Calu3 (cell line): ENCODE measurements at regions not wholly inside any gene's neighbourhood (a gene's known extent, or its start where the extent isn't known, plus 50 kb on each side); places are given as distances from the start of the nearest gene placed in this dataset.

ENCODE experiments used
- BruUV-seq: library from RNA; stranded (reverse); fragments of 400-500 nt; replicated peaks from 2 replicates; lab custom pipeline; 2021; lab: Mats Ljungman, UMichigan
- CTCF ChIA-PET: fragments of 300-600 bp; sonication (Branson Sonifier 250); formaldehyde crosslinking; loops from one replicate; lab custom pipeline; 2022; ENCODE audit warnings: antibody characterized with exemption; lab: Charles Lee
- DNase-seq: peaks from one replicate; pipeline ENCODE4 v3.0.0; 2022
- H3K27ac Mint-ChIP-seq: one replicate; pipeline ENCODE4 v1.8.0; 2022; ENCODE audit warnings: mixed read lengths; ENCODE audit not compliant: unreplicated experiment
- H3K27me3 Mint-ChIP-seq: one replicate; pipeline ENCODE4 v1.8.0; 2022; ENCODE audit warnings: mixed read lengths; ENCODE audit not compliant: unreplicated experiment
- H3K36me3 Mint-ChIP-seq: one replicate; pipeline ENCODE4 v1.8.0; 2022; ENCODE audit warnings: mild to moderate bottlenecking, moderate library complexity, mixed read lengths; ENCODE audit not compliant: insufficient read depth, unreplicated experiment
- H3K4me1 Mint-ChIP-seq: one replicate; pipeline ENCODE4 v1.8.0; 2022; ENCODE audit warnings: mild to moderate bottlenecking, low read depth, mixed read lengths; ENCODE audit not compliant: unreplicated experiment
- H3K4me3 Mint-ChIP-seq: one replicate; pipeline ENCODE4 v1.8.0; 2022; ENCODE audit warnings: mild to moderate bottlenecking, low read depth, moderate library complexity, mixed read lengths; ENCODE audit not compliant: unreplicated experiment
- H3K9me3 Mint-ChIP-seq: one replicate; pipeline ENCODE4 v1.8.0; 2022; ENCODE audit warnings: low read depth, mixed read lengths; ENCODE audit not compliant: unreplicated experiment
- intact Hi-C: fragments of 100-400 bp; cut with micrococcal nuclease; formaldehyde crosslinking; loops from one replicate; pipeline ENCODE4 v1.10.0; 2022; ENCODE audit not compliant: unreplicated experiment
- TF ChIP-seq, protein P1 (sequence below): fragments of 200-600 bp; IDR thresholded peaks from one replicate; pipeline ENCODE4 v1.8.0; 2022; ENCODE audit warnings: antibody characterized with exemption; ENCODE audit not compliant: unreplicated experiment

DNA sequence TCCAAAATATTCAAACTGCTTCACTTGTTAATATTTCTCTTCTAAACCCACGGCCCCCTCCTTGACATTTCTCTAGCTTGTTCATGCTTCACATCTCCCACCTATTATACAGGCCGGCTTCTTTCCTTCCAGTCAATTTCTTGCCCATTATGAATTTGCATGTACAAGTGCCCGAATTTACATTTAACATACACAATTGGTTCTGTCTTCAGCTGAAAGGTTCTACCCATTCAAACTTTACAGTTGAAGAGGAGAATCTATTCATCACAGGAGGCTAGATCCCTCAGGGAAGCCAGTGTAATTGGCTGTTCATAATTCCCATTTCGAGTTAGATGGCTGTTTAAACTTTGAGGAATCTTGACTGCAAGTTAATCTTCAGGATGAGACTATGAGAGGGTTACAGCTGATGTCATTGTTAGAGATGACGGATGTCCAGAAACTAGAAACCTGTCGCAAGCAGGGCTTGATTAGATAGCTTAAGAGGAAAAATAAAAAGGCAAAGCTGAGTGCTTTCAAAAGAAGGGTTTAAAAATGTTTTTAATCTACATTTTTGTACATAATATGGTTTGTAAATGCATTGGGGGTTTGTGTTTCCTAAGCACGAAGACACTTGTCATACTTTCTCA is 157.0 kb downstream of the ADSS2 start:
- H3K4me3 Mint-ChIP-seq, result no peak overlapping the region
- no TSS peak for BruUV-seq
- TF ChIP-seq, protein P1, sequence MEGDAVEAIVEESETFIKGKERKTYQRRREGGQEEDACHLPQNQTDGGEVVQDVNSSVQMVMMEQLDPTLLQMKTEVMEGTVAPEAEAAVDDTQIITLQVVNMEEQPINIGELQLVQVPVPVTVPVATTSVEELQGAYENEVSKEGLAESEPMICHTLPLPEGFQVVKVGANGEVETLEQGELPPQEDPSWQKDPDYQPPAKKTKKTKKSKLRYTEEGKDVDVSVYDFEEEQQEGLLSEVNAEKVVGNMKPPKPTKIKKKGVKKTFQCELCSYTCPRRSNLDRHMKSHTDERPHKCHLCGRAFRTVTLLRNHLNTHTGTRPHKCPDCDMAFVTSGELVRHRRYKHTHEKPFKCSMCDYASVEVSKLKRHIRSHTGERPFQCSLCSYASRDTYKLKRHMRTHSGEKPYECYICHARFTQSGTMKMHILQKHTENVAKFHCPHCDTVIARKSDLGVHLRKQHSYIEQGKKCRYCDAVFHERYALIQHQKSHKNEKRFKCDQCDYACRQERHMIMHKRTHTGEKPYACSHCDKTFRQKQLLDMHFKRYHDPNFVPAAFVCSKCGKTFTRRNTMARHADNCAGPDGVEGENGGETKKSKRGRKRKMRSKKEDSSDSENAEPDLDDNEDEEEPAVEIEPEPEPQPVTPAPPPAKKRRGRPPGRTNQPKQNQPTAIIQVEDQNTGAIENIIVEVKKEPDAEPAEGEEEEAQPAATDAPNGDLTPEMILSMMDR, result no peak
- no peaks in the 10 kb centered on the region for H3K27me3 Mint-ChIP-seq
- no peaks in the 10 kb centered on the region for H3K9me3 Mint-ChIP-seq
- no peak for DNase-seq
- peaks cover 16% of the 10 kb centered on the region for H3K4me1 Mint-ChIP-seq
- CTCF ChIA-PET, result no interaction called here
- H3K27ac Mint-ChIP-seq, result no peak overlapping the region
- H3K36me3 Mint-ChIP-seq, result no peaks in the 10 kb centered on the region
- intact Hi-C loops, result no loop called here

DNA sequence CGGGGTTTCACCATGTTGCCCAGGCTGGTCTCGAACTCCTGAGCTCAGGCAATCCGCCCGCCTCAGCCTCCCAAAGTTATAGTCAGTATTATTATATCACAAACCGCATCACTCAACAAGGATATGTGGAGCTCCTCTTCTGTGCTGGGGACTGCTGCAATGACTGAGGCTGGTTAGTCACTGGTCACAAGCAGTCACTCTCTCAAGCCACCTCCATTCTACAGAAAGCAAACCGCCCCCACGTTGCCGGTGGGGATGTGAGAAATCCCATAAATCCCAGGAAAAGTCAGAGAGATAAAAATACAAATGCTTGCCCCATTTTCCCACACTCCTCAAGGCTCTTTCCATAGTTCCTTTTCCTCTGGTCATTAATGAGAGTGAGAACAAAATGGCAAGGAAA is 155.7 kb downstream of the ADSS2 start:
- Mint-ChIP-seq H3K9me3 (no peaks in the 10 kb centered on the region), H3K36me3 (no peaks in the 10 kb centered on the region), H3K4me1 (peaks cover 18% of the 10 kb centered on the region), H3K27me3 (no peaks in the 10 kb centered on the region), H3K4me3 (no peak overlapping the region), H3K27ac (no peak overlapping the region)
- no peak for DNase-seq
- intact Hi-C loops, result no loop called here
- TF ChIP-seq, protein P1, result no peak
- BruUV-seq, result no TSS peak
- CTCF ChIA-PET, result interaction anchor here (0.6 to 0.7 kb wide), 3 partner anchors 9 to 891 kb away, joined by 3 to 5 read pairs (median 4); no protein-coding TSS in a partner anchor

DNA sequence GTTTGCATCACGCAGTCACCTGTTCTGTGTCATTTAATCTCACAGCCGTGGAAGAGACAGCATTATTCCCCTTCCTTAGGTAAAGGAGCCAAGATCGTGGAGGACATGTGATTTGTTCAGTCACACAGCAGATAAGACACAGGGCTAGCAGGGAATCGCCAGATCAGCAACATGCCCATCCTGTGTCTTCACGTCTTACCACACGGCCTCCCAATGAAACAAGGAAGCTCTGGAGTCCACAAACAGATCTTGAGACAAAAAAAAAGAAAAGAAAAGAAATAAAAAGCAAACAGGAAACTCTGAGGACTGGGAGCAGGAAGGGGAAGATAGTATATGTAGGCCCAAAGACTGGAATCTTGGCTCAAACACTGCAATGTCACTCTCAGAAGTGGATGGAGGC is 155.3 kb downstream of the ADSS2 start:
- Mint-ChIP-seq H3K27me3 (no peaks in the 10 kb centered on the region), H3K4me1 (peaks cover 18% of the 10 kb centered on the region), H3K36me3 (no peaks in the 10 kb centered on the region), H3K9me3 (no peaks in the 10 kb centered on the region), H3K27ac (no peak overlapping the region), H3K4me3 (no peak overlapping the region)
- intact Hi-C loops, result no loop called here
- TF ChIP-seq, protein P1, result no peak
- DNase-seq, result no peak
- BruUV-seq, result no TSS peak
- CTCF ChIA-PET, result interaction anchor here (0.7 kb wide), 1 partner anchor 891 kb away, joined by 4 read pairs; no protein-coding TSS in a partner anchor

DNA sequence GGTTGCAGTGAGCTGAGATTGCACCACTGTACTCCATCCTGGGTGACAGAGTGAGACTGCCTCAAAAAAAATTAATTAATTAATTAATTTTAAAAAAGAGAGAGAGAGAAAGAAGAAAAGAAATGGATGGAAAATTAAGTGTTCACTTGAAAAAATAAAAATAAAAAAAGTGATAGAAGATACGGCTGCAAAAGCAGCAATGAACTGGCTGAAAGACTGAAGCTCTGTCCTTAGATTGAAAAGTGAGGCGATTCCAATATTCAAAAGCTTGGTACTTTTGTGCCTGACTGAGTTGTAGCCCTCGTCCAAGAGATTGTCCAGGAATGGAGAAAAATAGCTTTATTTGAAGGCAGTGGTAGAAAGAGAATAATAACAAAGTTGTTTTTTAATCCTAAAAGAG is 154.6 kb downstream of the ADSS2 start:
- TF ChIP-seq, protein P1, result no peak
- CTCF ChIA-PET, result interaction anchor here (0.6 to 0.9 kb wide), 2 partner anchors 14 to 829 kb away, joined by 4 read pairs; no protein-coding TSS in a partner anchor
- Mint-ChIP-seq H3K9me3 (no peaks in the 10 kb centered on the region), H3K4me3 (no peak overlapping the region), H3K36me3 (peaks cover under 1% of the 10 kb centered on the region), H3K27ac (no peak overlapping the region), H3K4me1 (peaks cover 24% of the 10 kb centered on the region), H3K27me3 (no peaks in the 10 kb centered on the region)
- DNase-seq, result no peak
- no TSS peak for BruUV-seq
- intact Hi-C loops, result no loop called here
